ENCODE measurements at regions not wholly inside any gene's neighbourhood (a gene's known extent, or its start where the extent isn't known, plus 50 kb on each side); places are given as distances from the start of the nearest gene placed in this dataset.

DNA sequence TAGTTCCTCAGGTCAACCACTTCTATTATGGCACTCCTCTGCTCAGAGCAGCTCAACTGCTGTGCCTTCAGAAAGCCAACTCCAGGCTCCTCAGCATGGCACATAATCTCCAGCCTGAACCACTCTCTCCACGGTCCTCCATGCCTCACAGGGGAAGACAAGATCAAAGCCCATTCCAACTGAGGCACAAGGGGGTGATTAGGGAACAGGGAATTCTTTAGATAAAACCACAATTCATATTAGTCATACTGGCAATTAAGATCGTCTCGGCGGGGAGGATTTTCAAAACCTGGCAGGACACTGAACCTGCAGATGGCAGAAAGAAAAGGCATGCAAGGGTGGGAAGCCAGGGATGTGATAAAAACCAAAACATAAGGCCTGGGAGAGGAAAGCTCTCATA, 361.6 kb downstream of the FGFR2 start:
- no peak for TF ChIP-seq EZH2 (IDR thresholded peaks at IDR 0.05; ENCODE audit: low read length)
- TF ChIP-seq, protein P1, sequence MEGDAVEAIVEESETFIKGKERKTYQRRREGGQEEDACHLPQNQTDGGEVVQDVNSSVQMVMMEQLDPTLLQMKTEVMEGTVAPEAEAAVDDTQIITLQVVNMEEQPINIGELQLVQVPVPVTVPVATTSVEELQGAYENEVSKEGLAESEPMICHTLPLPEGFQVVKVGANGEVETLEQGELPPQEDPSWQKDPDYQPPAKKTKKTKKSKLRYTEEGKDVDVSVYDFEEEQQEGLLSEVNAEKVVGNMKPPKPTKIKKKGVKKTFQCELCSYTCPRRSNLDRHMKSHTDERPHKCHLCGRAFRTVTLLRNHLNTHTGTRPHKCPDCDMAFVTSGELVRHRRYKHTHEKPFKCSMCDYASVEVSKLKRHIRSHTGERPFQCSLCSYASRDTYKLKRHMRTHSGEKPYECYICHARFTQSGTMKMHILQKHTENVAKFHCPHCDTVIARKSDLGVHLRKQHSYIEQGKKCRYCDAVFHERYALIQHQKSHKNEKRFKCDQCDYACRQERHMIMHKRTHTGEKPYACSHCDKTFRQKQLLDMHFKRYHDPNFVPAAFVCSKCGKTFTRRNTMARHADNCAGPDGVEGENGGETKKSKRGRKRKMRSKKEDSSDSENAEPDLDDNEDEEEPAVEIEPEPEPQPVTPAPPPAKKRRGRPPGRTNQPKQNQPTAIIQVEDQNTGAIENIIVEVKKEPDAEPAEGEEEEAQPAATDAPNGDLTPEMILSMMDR (optimal IDR thresholded peaks at IDR 0.05 in 1 of 3, IDR thresholded peaks at IDR 0.05 in 1 of 3, conservative IDR thresholded peaks at IDR 0.05 in 1 of 3; ENCODE audit: extremely low read depth in 1 of 3, insufficient read depth in 2 of 3, low read length in 3 of 3), result no peak
- no peak for DNase-seq (ENCODE audit: low read depth, low spot score)
- Histone ChIP-seq H3K9me1 (ENCODE audit: control insufficient read depth, extremely low read depth, insufficient read depth, low read length) (no peaks in the 10 kb centered on the region), H2AFZ (ENCODE audit: control insufficient read depth, low read length) (no peak overlapping the region), H4K20me1 (ENCODE audit: control insufficient read depth, extremely low read depth, insufficient read depth, low read length) (no peaks in the 10 kb centered on the region), H3K9ac (ENCODE audit: control insufficient read depth, extremely low read depth, insufficient read depth, low read length) (no peak overlapping the region), H3K9me3 (ENCODE audit: control insufficient read depth, low read depth, low read length) (no peaks in the 10 kb centered on the region), H3K79me2 (ENCODE audit: control insufficient read depth, insufficient read depth, low read length) (no peaks in the 10 kb centered on the region), H3K4me3 (ENCODE audit: control insufficient read depth in 2 of 3, extremely low read depth in 1 of 3, insufficient read depth in 2 of 3, low read depth in 1 of 3, low read length in 3 of 3) (no peak overlapping the region), H3K4me2 (ENCODE audit: control insufficient read depth, extremely low read depth, insufficient read depth, low read depth, low read length) (no peak overlapping the region), H3K4me1 (ENCODE audit: control insufficient read depth, extremely low read depth, insufficient read depth, low read length) (peaks cover 10% of the 10 kb centered on the region), H3K27me3 (ENCODE audit: control insufficient read depth, extremely low read depth, insufficient read depth, low read length) (no peaks in the 10 kb centered on the region), H3K36me3 (ENCODE audit: control insufficient read depth in 2 of 2, extremely low read depth in 1 of 2, insufficient read depth in 2 of 2, low read length in 2 of 2) (no peaks in the 10 kb centered on the region), H3K27ac (ENCODE audit: control insufficient read depth, insufficient read depth, low read length) (no peak overlapping the region)
- no peak for FAIRE-seq
- dilution Hi-C loops (cut with MboI; ENCODE audit: extremely low pct_ligation_motif_present, low sequenced_read_pairs), result no loop called here

DNA sequence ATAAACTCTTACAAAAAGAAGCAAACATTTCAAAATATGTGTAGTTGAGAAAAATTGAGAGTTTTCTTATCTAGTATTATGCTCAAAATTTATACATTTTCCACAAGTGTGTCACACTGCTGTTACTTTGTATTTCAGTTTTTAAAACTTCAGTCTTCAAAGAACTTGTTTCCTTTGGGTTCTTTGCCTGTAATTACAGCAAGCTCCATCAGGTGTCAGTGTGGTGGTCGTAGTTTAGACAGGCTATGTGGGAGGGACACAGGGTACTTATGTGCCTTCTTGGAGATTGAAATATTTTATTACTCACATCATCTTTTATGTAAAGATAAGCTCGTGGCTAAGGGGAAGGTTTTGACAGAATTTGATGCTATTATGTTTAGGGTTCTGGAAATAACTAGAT, 360.5 kb downstream of the FGFR2 start:
- DNase-seq (ENCODE audit: low read depth, low spot score) (no peak), FAIRE-seq (no peak)
- dilution Hi-C loops (cut with MboI; ENCODE audit: extremely low pct_ligation_motif_present, low sequenced_read_pairs), result no loop called here

More for the DNA sequence above, 360.5 kb downstream of the FGFR2 start:
- peaks cover 15% of the 10 kb centered on the region for H3K4me1 ChIP-seq (ENCODE audit: control insufficient read depth, extremely low read depth, insufficient read depth, low read length)
- H4K20me1 ChIP-seq (ENCODE audit: control insufficient read depth, extremely low read depth, insufficient read depth, low read length), result no peaks in the 10 kb centered on the region
- H3K9me3 ChIP-seq (ENCODE audit: control insufficient read depth, low read depth, low read length), result no peaks in the 10 kb centered on the region
- H2AFZ ChIP-seq (ENCODE audit: control insufficient read depth, low read length), result no peak overlapping the region
- H3K9me1 ChIP-seq (ENCODE audit: control insufficient read depth, extremely low read depth, insufficient read depth, low read length), result no peaks in the 10 kb centered on the region
- H3K27me3 ChIP-seq (ENCODE audit: control insufficient read depth, extremely low read depth, insufficient read depth, low read length), result no peaks in the 10 kb centered on the region
- H3K9ac ChIP-seq (ENCODE audit: control insufficient read depth, extremely low read depth, insufficient read depth, low read length), result no peak overlapping the region
- no peak overlapping the region for H3K4me2 ChIP-seq (ENCODE audit: control insufficient read depth, extremely low read depth, insufficient read depth, low read depth, low read length)
- TF ChIP-seq, protein P1 (optimal IDR thresholded peaks at IDR 0.05 in 1 of 3, IDR thresholded peaks at IDR 0.05 in 1 of 3, conservative IDR thresholded peaks at IDR 0.05 in 1 of 3; ENCODE audit: extremely low read depth in 1 of 3, insufficient read depth in 2 of 3, low read length in 3 of 3), result peak in 1 of 3 experiments; percentile 34
- TF ChIP-seq EZH2 (IDR thresholded peaks at IDR 0.05; ENCODE audit: low read length), result no peak
- no peak overlapping the region for H3K4me3 ChIP-seq (ENCODE audit: control insufficient read depth in 2 of 3, extremely low read depth in 1 of 3, insufficient read depth in 2 of 3, low read depth in 1 of 3, low read length in 3 of 3)
- H3K36me3 ChIP-seq (ENCODE audit: control insufficient read depth in 2 of 2, extremely low read depth in 1 of 2, insufficient read depth in 2 of 2, low read length in 2 of 2), result no peaks in the 10 kb centered on the region
- no peaks in the 10 kb centered on the region for H3K79me2 ChIP-seq (ENCODE audit: control insufficient read depth, insufficient read depth, low read length)
- H3K27ac ChIP-seq (ENCODE audit: control insufficient read depth, insufficient read depth, low read length), result no peak overlapping the region
